GM12878 (cell line): ENCODE measurements at regions not wholly inside any gene's neighbourhood (a gene's known extent, or its start where the extent isn't known, plus 50 kb on each side); places are given as distances from the start of the nearest gene placed in this dataset.

ENCODE experiments used
- ATAC-seq: fragments of 200-7000 bp; cut with Tn5 transposase; 3 replicates; pipeline ENCODE4 v1.9.1; 2020; ENCODE audit warnings: mild to moderate bottlenecking, moderate library complexity
- BruUV-seq: library from RNA; stranded (reverse); fragments of 400-500 nt; replicated peaks from 2 replicates; lab custom pipeline; 2021; lab: Mats Ljungman, UMichigan
- CTCF ChIA-PET: fragments of 300-600 bp; sonication (Branson Sonifier 250); formaldehyde crosslinking; extraction: SDS; loops from one replicate; lab custom pipeline; 2021; ENCODE audit warnings: inconsistent platforms; lab: Yijun Ruan, JAX
- POLR2A ChIA-PET: fragments of 350-600 bp; formaldehyde crosslinking; extraction: SDS; loops from one replicate; lab custom pipeline; 2021; ENCODE audit warnings: inconsistent platforms; lab: Charles Lee
- RAD21 ChIA-PET: fragments of 300-600 bp; sonication (Branson Sonifier 250); formaldehyde crosslinking; loops from one replicate; lab custom pipeline; 2023; ENCODE audit warnings: antibody characterized with exemption; ENCODE audit not compliant: unreplicated experiment; lab: Charles Lee
- SMC1A ChIA-PET: fragments of 300-600 bp; sonication (Branson Sonifier 250); formaldehyde crosslinking; loops from one replicate; lab custom pipeline; 2023; ENCODE audit not compliant: unreplicated experiment, uncharacterized antibody; lab: Charles Lee
- DNase-seq: peaks from one replicate; pipeline ENCODE4 v3.0.0-alpha.2; 2011; ENCODE audit warnings: low read depth, low spot score
- FAIRE-seq: peaks from 3 replicates; lab custom pipeline; 2011; peaks lifted over from hg19 to GRCh38; lab: Jason Lieb, UNC
- H2AFZ ChIP-seq: 2 replicates; pipeline ENCODE4 v1.6.0; 2011; ENCODE audit warnings: low read depth, low read length, control low read depth; ENCODE audit not compliant: control insufficient read depth
- H3K27ac ChIP-seq: 2 replicates; pipeline ENCODE4 v1.5.1; 2011; ENCODE audit warnings: control low read depth; ENCODE audit not compliant: control insufficient read depth, insufficient read depth
- H3K27me3 ChIP-seq, 2 experiments: replicated peaks in 1 of 2; 2 replicates each; pipeline versions ENCODE4 v1.6.0 to v1.6.1; 2011; ENCODE audit warnings: low read length in 1 of 2; ENCODE audit not compliant: control insufficient read depth in 2 of 2, insufficient read depth in 2 of 2
- H3K36me3 ChIP-seq, 2 experiments: 2 replicates each; pipeline ENCODE4 v1.5.1; 2011; ENCODE audit warnings: low read length in 1 of 2; ENCODE audit not compliant: control insufficient read depth in 2 of 2, insufficient read depth in 2 of 2
- H3K4me1 ChIP-seq: 2 replicates; pipeline ENCODE4 v1.6.1; 2011; ENCODE audit warnings: mild to moderate bottlenecking, low read length, moderate library complexity, mixed read lengths; ENCODE audit not compliant: control insufficient read depth, insufficient read depth
- H3K4me2 ChIP-seq: 2 replicates; pipeline ENCODE4 v1.6.0; 2011; ENCODE audit warnings: control low read depth; ENCODE audit not compliant: control insufficient read depth, insufficient read depth
- H3K4me3 ChIP-seq: fragments of 200-600 bp; sonication (generic); 2 replicates; pipeline ENCODE4 v1.5.1; 2016
- H3K79me2 ChIP-seq: 2 replicates; pipeline ENCODE4 v1.6.0; 2011; ENCODE audit warnings: low read length; ENCODE audit not compliant: control insufficient read depth, insufficient read depth
- H3K9ac ChIP-seq: 2 replicates; pipeline ENCODE4 v1.8.0; 2011; ENCODE audit warnings: low read length, control low read depth, mixed read lengths; ENCODE audit not compliant: control insufficient read depth, insufficient read depth
- H3K9me3 ChIP-seq: replicated peaks from 3 replicates; pipeline ENCODE4 v1.5.1; 2011; ENCODE audit warnings: mild to moderate bottlenecking, low read length; ENCODE audit not compliant: control insufficient read depth, insufficient read depth
- H4K20me1 ChIP-seq: 2 replicates; pipeline ENCODE4 v1.6.0; 2011; ENCODE audit not compliant: control insufficient read depth, insufficient read depth
- CHD1 ChIP-seq: IDR thresholded peaks from 2 replicates; pipeline ENCODE4 v1.6.1; 2012; ENCODE audit warnings: low read depth, low read length, improper control_type of control experiment
- ESRRA ChIP-seq: IDR thresholded peaks from 2 replicates; pipeline ENCODE4 v1.6.1; 2012; ENCODE audit warnings: mild to moderate bottlenecking, low read length, improper control_type of control experiment
- ETV6 ChIP-seq, 2 experiments: fragments of 450-650 bp in 1 of 2; IDR thresholded peaks in 1 of 2; conservative IDR thresholded peaks in 1 of 2; 2 replicates each; pipeline ENCODE4 v1.6.1; 2014; ENCODE audit warnings: antibody characterized with exemption in 1 of 2, borderline replicate concordance in 1 of 2, low read depth in 1 of 2, mild to moderate bottlenecking in 1 of 2, moderate library complexity in 1 of 2
- IRF4 ChIP-seq: IDR thresholded peaks from 2 replicates; pipeline ENCODE4 v1.6.1; 2011; ENCODE audit warnings: low read depth, low read length
- NFYA ChIP-seq: IDR thresholded peaks from 2 replicates; pipeline ENCODE4 v1.6.1; 2011; ENCODE audit warnings: low read depth, mild to moderate bottlenecking, low read length, improper control_type of control experiment, borderline replicate concordance
- RELA ChIP-seq: fragments of 450-650 bp; IDR thresholded peaks from 2 replicates; pipeline ENCODE4 v1.8.0; 2014; ENCODE audit warnings: borderline replicate concordance; ENCODE audit not compliant: partially characterized antibody
- SIX5 ChIP-seq: IDR thresholded peaks from 2 replicates; pipeline ENCODE4 v1.6.1; 2011; ENCODE audit warnings: mild to moderate bottlenecking, low read depth, low read length, moderate library complexity; ENCODE audit not compliant: severe bottlenecking
- TCF12 ChIP-seq: IDR thresholded peaks from 2 replicates; pipeline ENCODE4 v1.6.1; 2011; ENCODE audit warnings: low read depth, mild to moderate bottlenecking, low read length
- USF1 ChIP-seq: IDR thresholded peaks from 2 replicates; pipeline ENCODE4 v1.6.1; 2011; ENCODE audit warnings: borderline replicate concordance, low read depth, mild to moderate bottlenecking, moderate library complexity, mixed read lengths, low read length; ENCODE audit not compliant: insufficient read depth; ENCODE audit errors: extremely low read length
- ZNF687 ChIP-seq: fragments of 450-650 bp; IDR thresholded peaks from 2 replicates; pipeline ENCODE4 v1.6.1; 2017; ENCODE audit warnings: mild to moderate bottlenecking, moderate library complexity
- WGBS: methylation state at CpG from one replicate; pipeline ENCODE4 v1.1.6; 2016; ENCODE audit warnings: low lambda C conversion rate; ENCODE audit not compliant: insufficient replicate concordance, insufficient coverage; ENCODE audit errors: missing lambda C conversion rate; 5-methylcytosine and 5-hydroxymethylcytosine counted together
- in situ Hi-C: fragments of 300-500 bp; cut with MboI; formaldehyde crosslinking; loops from 9 replicates; pipeline ENCODE4 v1.14.3; 2018; ENCODE audit warnings: mixed read lengths
- intact Hi-C: fragments of 100-400 bp; cut with micrococcal nuclease; formaldehyde crosslinking; loops from one replicate; pipeline ENCODE4 v1.14.2; 2022; ENCODE audit not compliant: unreplicated experiment

DNA sequence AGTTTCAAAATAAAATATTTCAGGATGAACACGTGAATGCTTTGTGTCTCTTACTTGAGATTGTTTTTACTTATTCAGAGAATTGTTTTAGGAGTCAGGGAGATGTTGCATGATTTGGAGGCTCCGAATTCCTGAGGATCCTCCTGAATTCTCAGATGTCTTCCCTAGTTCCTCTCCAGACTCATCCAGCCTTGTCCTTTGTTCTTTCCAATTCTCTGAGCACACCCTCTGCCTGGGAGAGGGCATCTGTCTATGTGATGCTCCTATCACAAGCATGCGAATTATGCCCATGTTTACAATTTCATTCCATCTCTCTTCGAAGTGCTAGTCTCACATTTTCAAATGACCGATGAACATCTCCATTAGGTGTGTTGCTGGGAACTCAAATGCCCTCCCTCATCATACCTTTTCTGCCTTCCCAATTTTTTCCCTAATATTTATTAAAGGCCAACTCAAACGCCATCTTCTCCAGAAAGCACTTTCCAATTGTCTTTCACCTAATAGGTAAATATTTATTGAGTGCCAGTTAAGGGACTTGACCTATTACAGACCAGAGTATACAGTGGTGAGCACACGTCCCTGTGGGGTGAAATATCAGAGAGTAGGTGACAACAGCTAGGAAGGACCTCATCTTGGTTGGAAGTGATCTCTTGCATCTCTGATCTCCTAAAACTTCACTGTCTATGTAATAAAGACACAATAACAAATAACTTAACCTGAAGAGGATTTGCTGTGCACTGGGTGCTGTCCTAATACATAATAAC lies 64.4 kb downstream of the ARF6 start:
- Histone ChIP-seq H3K27ac (no peak overlapping the region), H3K9me3 (no peaks in the 10 kb centered on the region), H3K4me3 (no peak overlapping the region), H4K20me1 (no peaks in the 10 kb centered on the region), H3K79me2 (no peaks in the 10 kb centered on the region), H2AFZ (no peak overlapping the region), H3K4me2 (no peak overlapping the region), H3K4me1 (peaks cover 33% of the 10 kb centered on the region), H3K9ac (no peak overlapping the region), H3K27me3 (no peaks in the 10 kb centered on the region)
- POLR2A ChIA-PET: interaction anchor here (1.2 kb wide), 1 partner anchor 42 kb away, joined by 6 read pairs; no protein-coding TSS in a partner anchor
- 98% methylated on average over 7 of the region's 7 CpGs for WGBS
- in situ Hi-C loops: no loop called here
- SMC1A ChIA-PET: interaction anchor here (0.6 to 1.1 kb wide), 3 partner anchors 17 to 81 kb away, joined by 4 read pairs; no protein-coding TSS in a partner anchor
- ATAC-seq: no peak
- BruUV-seq: no TSS peak
- RAD21 ChIA-PET: interaction anchor here (0.7 to 1.3 kb wide), 4 partner anchors 15 to 64 kb away, joined by 3 to 4 read pairs (median 4); partner anchors contain the start of gene ARF6
- FAIRE-seq: no peak
- intact Hi-C loops: no loop called here
- TF ChIP-seq USF1 (no peak), NFYA (no peak), IRF4 (no peak), ZNF687 (no peak), ESRRA (no peak), ETV6 (conservative IDR thresholded peaks at IDR 0.05 in 1 of 2, IDR thresholded peaks at IDR 0.05 in 1 of 2; ENCODE audit: borderline replicate concordance in 1 of 2, low read depth in 1 of 2) (no peak), CHD1 (no peak), RELA (no peak), TCF12 (no peak), SIX5 (no peak)
- TF ChIP-seq, all 136 proteins: peak for 0
- CTCF ChIA-PET: no interaction called here
- H3K36me3 ChIP-seq: no peaks in the 10 kb centered on the region
- DNase-seq: no peak
